Suprapubic skin (tissue), 4 donors: ENCODE measurements at regions not wholly inside any gene's neighbourhood (a gene's known extent, or its start where the extent isn't known, plus 50 kb on each side); places are given as distances from the start of the nearest gene placed in this dataset.
"Not testable (repeated sequence)": the region's sequence is repeated elsewhere in the genome, so short reads cannot be mapped to it uniquely, and the experiment has no call there.

Experiments
- DNase-seq, 2 donors: peaks; one replicate each; pipeline ENCODE4 v3.0.0-alpha.2; 2019; ENCODE audit warnings: low spot score in 2 of 2
- H3K27ac ChIP-seq: fragments of 200-600 bp; sonication (generic); one replicate; pipeline ENCODE4 v1.5.1; 2019
- H3K27me3 ChIP-seq: fragments of 200-600 bp; sonication (generic); one replicate; pipeline ENCODE4 v1.5.1; 2019
- H3K36me3 ChIP-seq: fragments of 200-600 bp; sonication (generic); one replicate; pipeline ENCODE4 v1.5.1; 2019
- H3K4me1 ChIP-seq: fragments of 200-600 bp; sonication (generic); one replicate; pipeline ENCODE4 v1.5.1; 2019
- H3K4me3 ChIP-seq: fragments of 200-600 bp; sonication (generic); one replicate; pipeline ENCODE4 v1.5.1; 2019; ENCODE audit warnings: mild to moderate bottlenecking
- H3K9me3 ChIP-seq: fragments of 200-600 bp; sonication (generic); one replicate; pipeline ENCODE4 v1.5.1; 2019
- EP300 ChIP-seq: sonication (generic); formaldehyde crosslinking; IDR thresholded peaks from one replicate; pipeline ENCODE4 v1.6.1; 2017; ENCODE audit warnings: antibody characterized with exemption
- POLR2A ChIP-seq, 2 donors: fragments of 450-650 bp; IDR thresholded peaks; one replicate each; pipeline ENCODE4 v1.6.1; 2017; ENCODE audit warnings: antibody characterized with exemption in 2 of 2, mild to moderate bottlenecking in 2 of 2, moderate library complexity in 2 of 2
- POLR2AphosphoS5 ChIP-seq, 3 donors: sonication (generic); formaldehyde crosslinking; IDR thresholded peaks; one replicate each; pipeline ENCODE4 v1.6.1; 2017; ENCODE audit warnings: antibody characterized with exemption in 3 of 3
- WGBS: methylation state at CpG from one replicate; pipeline ENCODE4 v1.1.5; 2018; 5-methylcytosine and 5-hydroxymethylcytosine counted together
- TF ChIP-seq, protein P1 (sequence below), 2 donors: fragments of 200-600 bp in 1 of 2; fragments of 450-650 bp in 1 of 2; sonication (generic) in 1 of 2; IDR thresholded peaks; one replicate each; pipeline ENCODE4 v1.5.1; 2016 to 2019; ENCODE audit warnings: antibody characterized with exemption in 2 of 2, mild to moderate bottlenecking in 1 of 2, moderate library complexity in 1 of 2

DNA sequence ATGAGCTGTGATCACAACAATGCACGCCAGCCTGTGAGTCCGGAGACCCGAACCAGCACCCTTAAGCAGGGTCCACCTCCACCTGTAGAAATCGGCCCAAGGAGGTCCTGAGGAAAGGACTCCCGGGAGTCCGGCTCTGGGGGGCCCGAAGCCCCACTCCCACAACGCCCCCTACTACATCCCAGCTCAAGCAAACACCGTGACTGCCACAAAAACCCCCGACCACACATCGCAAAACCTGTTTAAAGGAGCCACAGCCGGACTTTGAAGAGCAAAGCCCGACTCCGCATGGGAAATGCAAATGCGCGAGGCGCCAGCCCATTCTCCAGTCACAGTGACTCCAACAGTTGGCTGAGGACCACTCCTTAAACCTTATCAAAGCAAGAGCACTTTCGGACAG, 682.4 kb downstream of the KCNJ18 start:
- Histone ChIP-seq H3K27me3 (no peaks in the 10 kb centered on the region), H3K4me1 (no peaks in the 10 kb centered on the region), H3K4me3 (no peak overlapping the region), H3K27ac (no peak overlapping the region), H3K9me3 (no peaks in the 10 kb centered on the region), H3K36me3 (no peaks in the 10 kb centered on the region)
- TF ChIP-seq, protein P1, sequence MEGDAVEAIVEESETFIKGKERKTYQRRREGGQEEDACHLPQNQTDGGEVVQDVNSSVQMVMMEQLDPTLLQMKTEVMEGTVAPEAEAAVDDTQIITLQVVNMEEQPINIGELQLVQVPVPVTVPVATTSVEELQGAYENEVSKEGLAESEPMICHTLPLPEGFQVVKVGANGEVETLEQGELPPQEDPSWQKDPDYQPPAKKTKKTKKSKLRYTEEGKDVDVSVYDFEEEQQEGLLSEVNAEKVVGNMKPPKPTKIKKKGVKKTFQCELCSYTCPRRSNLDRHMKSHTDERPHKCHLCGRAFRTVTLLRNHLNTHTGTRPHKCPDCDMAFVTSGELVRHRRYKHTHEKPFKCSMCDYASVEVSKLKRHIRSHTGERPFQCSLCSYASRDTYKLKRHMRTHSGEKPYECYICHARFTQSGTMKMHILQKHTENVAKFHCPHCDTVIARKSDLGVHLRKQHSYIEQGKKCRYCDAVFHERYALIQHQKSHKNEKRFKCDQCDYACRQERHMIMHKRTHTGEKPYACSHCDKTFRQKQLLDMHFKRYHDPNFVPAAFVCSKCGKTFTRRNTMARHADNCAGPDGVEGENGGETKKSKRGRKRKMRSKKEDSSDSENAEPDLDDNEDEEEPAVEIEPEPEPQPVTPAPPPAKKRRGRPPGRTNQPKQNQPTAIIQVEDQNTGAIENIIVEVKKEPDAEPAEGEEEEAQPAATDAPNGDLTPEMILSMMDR (IDR thresholded peaks at IDR 0.05), result no peak
- no peak for TF ChIP-seq POLR2AphosphoS5 (IDR thresholded peaks at IDR 0.05)
- TF ChIP-seq POLR2A (IDR thresholded peaks at IDR 0.05), result no peak
- no peak for TF ChIP-seq EP300
- DNase-seq, result no peak
- WGBS, result 76% methylated on average over 18 of the region's 18 CpGs

- WGBS, result no CpG with 5 or more reads among the region's 41 CpGs
- not testable (repeated sequence) for H3K27me3 ChIP-seq, DNase-seq, H3K9me3 ChIP-seq, H3K36me3 ChIP-seq, H3K4me1 ChIP-seq, H3K27ac ChIP-seq, H3K4me3 ChIP-seq
These were observed 684.4 kb downstream of the KCNJ18 start for GRCh38 chr17:22376747-22377146.

DNA sequence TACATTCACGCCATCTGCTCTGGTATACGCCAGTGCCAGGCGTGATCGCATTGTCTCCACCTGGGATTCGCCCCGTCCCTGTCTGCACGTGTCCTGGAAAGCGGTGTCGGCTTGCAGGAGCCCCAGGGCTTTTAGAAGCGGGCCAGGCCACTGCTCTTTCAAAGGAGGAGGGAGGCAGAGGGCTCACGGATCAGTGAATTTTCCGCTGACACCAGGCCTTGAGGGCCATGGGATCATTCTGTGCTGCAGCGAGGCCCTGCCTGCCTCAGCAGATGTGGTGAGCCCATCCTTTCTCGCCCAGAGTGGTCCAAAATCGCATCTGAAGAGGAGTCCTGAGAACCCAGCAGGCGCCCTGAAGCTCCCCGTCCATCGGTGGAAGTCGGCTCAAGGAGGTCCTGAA, 686.4 kb downstream of the KCNJ18 start:
- H3K27ac ChIP-seq, H3K27me3 ChIP-seq, H3K4me3 ChIP-seq, H3K4me1 ChIP-seq, DNase-seq, H3K9me3 ChIP-seq, H3K36me3 ChIP-seq: not testable (repeated sequence)
- WGBS, result 75% methylated on average over 7 of the region's 19 CpGs

- H3K9me3 ChIP-seq, DNase-seq, H3K27me3 ChIP-seq, H3K36me3 ChIP-seq, H3K27ac ChIP-seq, H3K4me1 ChIP-seq, H3K4me3 ChIP-seq: not testable (repeated sequence)
- WGBS, result no CpG with 5 or more reads among the region's 40 CpGs
These were observed 689.3 kb downstream of the KCNJ18 start for GRCh38 chr17:22381589-22381988.

DNA sequence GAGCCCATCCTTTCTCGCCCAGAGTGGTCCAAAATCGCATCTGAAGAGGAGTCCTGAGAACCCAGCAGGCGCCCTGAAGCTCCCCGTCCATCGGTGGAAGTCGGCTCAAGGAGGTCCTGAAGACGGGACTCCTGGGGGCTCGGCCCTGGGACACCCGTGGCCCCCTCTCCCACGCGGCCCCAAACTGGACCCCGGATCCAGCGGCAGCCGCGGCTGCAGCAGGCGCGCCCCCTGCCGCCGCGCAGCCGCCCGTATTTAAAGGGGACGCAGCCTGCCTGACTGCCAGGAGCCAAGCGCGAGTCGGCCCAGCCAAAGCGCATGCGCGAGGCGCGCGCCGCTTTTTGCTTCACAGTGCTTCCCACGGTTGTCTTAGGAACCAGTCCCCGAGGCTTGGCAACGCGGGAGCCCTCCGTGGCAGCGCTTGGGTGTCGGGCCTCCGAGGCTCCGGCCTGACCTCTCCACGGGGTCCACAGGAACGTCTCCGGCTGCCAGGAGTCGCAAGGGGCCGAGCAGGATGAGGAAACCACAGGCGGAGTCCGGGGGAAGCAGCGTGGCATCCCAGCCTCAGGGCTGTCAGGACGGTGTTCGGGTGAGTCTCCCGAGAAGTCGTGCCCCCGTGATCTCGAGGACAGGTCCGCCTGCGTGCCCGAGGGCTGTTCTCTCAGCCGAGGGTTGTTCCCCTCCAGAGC, 691.6 kb downstream of the KCNJ18 start:
- 87% methylated on average over 30 of the region's 60 CpGs for WGBS
- H3K27ac ChIP-seq, H3K4me1 ChIP-seq, H3K36me3 ChIP-seq, H3K9me3 ChIP-seq, DNase-seq, H3K4me3 ChIP-seq, H3K27me3 ChIP-seq: not testable (repeated sequence)

DNA sequence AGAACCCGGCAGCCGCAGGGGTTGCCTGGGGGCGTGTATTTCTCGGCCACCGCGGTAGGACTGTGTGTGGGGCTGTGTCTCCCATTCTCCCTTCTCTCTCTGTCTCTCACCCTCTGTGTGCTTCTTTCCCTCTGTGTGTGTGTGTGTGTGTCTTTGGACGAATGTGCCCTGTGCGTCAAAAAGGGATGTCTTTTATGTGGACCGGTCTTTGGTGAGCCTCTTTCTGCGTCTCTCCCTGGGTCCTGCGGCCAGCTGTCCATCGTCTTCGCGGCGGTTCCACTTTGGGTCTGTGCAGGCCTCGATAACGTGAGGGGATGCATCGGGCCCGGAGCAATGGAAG, 692.1 kb downstream of the KCNJ18 start:
- H3K27me3 ChIP-seq, H3K4me1 ChIP-seq, DNase-seq, H3K36me3 ChIP-seq, H3K4me3 ChIP-seq, H3K9me3 ChIP-seq, H3K27ac ChIP-seq: not testable (repeated sequence)
- 86% methylated on average over 19 of the region's 19 CpGs for WGBS

GRCh38 chr17:22398446-22398845, 706.1 kb downstream of the KCNJ18 start:
- not testable (repeated sequence) for H3K27me3 ChIP-seq, H3K9me3 ChIP-seq, H3K4me1 ChIP-seq, H3K27ac ChIP-seq, DNase-seq, H3K36me3 ChIP-seq, H3K4me3 ChIP-seq
- WGBS, result no CpG with 5 or more reads among the region's 19 CpGs

DNA sequence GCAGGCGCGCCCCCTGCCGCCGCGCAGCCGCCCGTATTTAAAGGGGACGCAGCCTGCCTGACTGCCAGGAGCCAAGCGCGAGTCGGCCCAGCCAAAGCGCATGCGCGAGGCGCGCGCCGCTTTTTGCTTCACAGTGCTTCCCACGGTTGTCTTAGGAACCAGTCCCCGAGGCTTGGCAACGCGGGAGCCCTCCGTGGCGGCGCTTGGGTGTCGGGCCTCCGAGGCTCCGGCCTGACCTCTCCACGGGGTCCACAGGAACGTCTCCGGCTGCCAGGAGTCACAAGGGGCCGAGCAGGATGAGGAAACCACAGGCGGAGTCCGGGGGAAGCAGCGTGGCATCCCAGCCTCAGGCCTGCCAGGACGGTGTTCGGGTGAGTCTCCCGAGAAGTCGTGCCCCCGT, 706.7 kb downstream of the KCNJ18 start:
- H3K9me3 ChIP-seq, H3K27ac ChIP-seq, H3K4me1 ChIP-seq, H3K4me3 ChIP-seq, DNase-seq, H3K36me3 ChIP-seq, H3K27me3 ChIP-seq: not testable (repeated sequence)
- no CpG with 5 or more reads among the region's 40 CpGs for WGBS

DNA sequence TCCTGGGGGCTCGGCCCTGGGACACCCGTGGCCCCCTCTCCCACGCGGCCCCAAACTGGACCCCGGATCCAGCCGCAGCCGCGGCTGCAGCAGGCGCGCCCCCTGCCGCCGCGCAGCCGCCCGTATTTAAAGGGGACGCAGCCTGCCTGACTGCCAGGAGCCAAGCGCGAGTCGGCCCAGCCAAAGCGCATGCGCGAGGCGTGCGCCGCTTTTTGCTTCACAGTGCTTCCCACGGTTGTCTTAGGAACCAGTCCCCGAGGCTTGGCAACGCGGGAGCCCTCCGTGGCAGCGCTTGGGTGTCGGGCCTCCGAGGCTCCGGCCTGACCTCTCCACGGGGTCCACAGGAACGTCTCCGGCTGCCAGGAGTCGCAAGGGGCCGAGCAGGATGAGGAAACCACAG, 712.8 kb downstream of the KCNJ18 start:
- not testable (repeated sequence) for H3K4me1 ChIP-seq, H3K36me3 ChIP-seq, H3K27me3 ChIP-seq, H3K4me3 ChIP-seq, H3K9me3 ChIP-seq, H3K27ac ChIP-seq, DNase-seq
- no CpG with 5 or more reads among the region's 39 CpGs for WGBS
